ENCODE measurements at regions not wholly inside any gene's neighbourhood (a gene's known extent, or its start where the extent isn't known, plus 50 kb on each side); places are given as distances from the start of the nearest gene placed in this dataset.
"Not testable (repeated sequence)": the region's sequence is repeated elsewhere in the genome, so short reads cannot be mapped to it uniquely, and the experiment has no call there.

GRCh38 chr6:141981190-141981589 is 151.5 kb upstream of the GJE1 start:
- H3K27ac ChIP-seq (ENCODE audit: low read depth, low read length) = no peak overlapping the region
- no peaks in the 10 kb centered on the region for H3K4me1 ChIP-seq (ENCODE audit: control insufficient read depth, insufficient read depth, low read length)
- H3K4me3 ChIP-seq (ENCODE audit: low read depth, low read length) = no peak overlapping the region
- no peaks in the 10 kb centered on the region for H3K9me3 ChIP-seq (ENCODE audit: control insufficient read depth, insufficient read depth, low read length)
- DNase-seq (ENCODE audit: low read depth in 4 of 6, low spot score in 6 of 6) = no peak
- H3K27me3 ChIP-seq (ENCODE audit: control insufficient read depth, insufficient read depth, low read length) = no peaks in the 10 kb centered on the region
- H3K36me3 ChIP-seq (ENCODE audit: control insufficient read depth, insufficient read depth, low read length) = no peaks in the 10 kb centered on the region

- H3K9me3 ChIP-seq (ENCODE audit: control insufficient read depth, insufficient read depth, low read length) = no peaks in the 10 kb centered on the region
- H3K4me1 ChIP-seq (ENCODE audit: control insufficient read depth, insufficient read depth, low read length) = no peaks in the 10 kb centered on the region
- H3K36me3 ChIP-seq (ENCODE audit: control insufficient read depth, insufficient read depth, low read length) = no peaks in the 10 kb centered on the region
- no peak overlapping the region for H3K27ac ChIP-seq (ENCODE audit: low read depth, low read length)
- H3K4me3 ChIP-seq (ENCODE audit: low read depth, low read length) = no peak overlapping the region
- H3K27me3 ChIP-seq (ENCODE audit: control insufficient read depth, insufficient read depth, low read length) = no peaks in the 10 kb centered on the region
- WGBS (ENCODE audit: insufficient coverage) = no CpG with 5 or more reads among the region's 2 CpGs
- no peak for DNase-seq (ENCODE audit: low read depth in 4 of 6, low spot score in 6 of 6)
Observed at GRCh38 chr6:141977782-141978181, 154.9 kb upstream of the GJE1 start.

GRCh38 chr6:141976994-141977393 is 155.7 kb upstream of the GJE1 start:
- no peak for DNase-seq (ENCODE audit: low read depth in 4 of 6, low spot score in 6 of 6)
- WGBS (ENCODE audit: insufficient coverage) = no CpG with 5 or more reads among the region's 1 CpG
- Histone ChIP-seq H3K36me3 (ENCODE audit: control insufficient read depth, insufficient read depth, low read length) (no peaks in the 10 kb centered on the region), H3K4me1 (ENCODE audit: control insufficient read depth, insufficient read depth, low read length) (no peaks in the 10 kb centered on the region), H3K27me3 (ENCODE audit: control insufficient read depth, insufficient read depth, low read length) (no peaks in the 10 kb centered on the region), H3K9me3 (ENCODE audit: control insufficient read depth, insufficient read depth, low read length) (no peaks in the 10 kb centered on the region), H3K27ac (ENCODE audit: low read depth, low read length) (no peak overlapping the region), H3K4me3 (ENCODE audit: low read depth, low read length) (no peak overlapping the region)

DNA sequence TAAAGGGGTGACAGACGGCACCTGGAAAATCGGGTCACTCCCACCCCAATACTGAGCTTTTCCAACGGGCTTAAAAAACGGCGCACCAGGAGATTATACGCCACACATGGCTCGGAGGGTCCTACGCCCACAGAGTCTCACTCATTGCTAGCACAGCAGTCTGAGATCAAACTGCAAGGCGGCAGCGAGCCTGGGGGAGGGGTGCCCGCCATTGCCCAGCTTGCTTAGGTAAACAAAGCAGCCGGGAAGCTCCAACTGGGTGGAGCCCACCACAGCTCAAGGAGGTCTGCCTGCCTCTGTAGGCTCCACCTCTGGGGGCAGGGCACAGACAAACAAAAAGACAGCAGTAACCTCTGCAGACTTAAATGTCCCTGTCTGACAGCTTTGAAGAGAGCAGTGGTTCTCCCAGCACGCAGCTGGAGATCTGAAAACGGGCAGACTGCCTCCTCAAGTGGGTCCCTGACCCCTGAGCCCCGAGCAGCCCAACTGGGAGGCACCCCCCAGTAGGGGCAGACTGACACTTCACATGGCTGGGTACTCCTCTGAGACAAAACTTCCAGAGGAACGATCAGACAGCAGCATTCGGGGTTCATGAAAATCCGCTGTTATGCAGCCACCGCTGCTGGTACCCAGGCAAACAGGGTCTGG is 162.8 kb upstream of the GJE1 start:
- DNase-seq (ENCODE audit: low read depth in 4 of 6, low spot score in 6 of 6); H3K27me3 ChIP-seq (ENCODE audit: control insufficient read depth, insufficient read depth, low read length); H3K27ac ChIP-seq (ENCODE audit: low read depth, low read length); H3K4me3 ChIP-seq (ENCODE audit: low read depth, low read length); H3K4me1 ChIP-seq (ENCODE audit: control insufficient read depth, insufficient read depth, low read length); H3K9me3 ChIP-seq (ENCODE audit: control insufficient read depth, insufficient read depth, low read length); H3K36me3 ChIP-seq (ENCODE audit: control insufficient read depth, insufficient read depth, low read length): not testable (repeated sequence)
- 89% methylated on average over 12 of the region's 19 CpGs for WGBS (ENCODE audit: insufficient coverage)

GRCh38 chr6:141969201-141969600 is 163.5 kb upstream of the GJE1 start:
- H3K4me1 ChIP-seq (ENCODE audit: control insufficient read depth, insufficient read depth, low read length) = no peaks in the 10 kb centered on the region
- H3K27ac ChIP-seq (ENCODE audit: low read depth, low read length) = no peak overlapping the region
- H3K4me3 ChIP-seq (ENCODE audit: low read depth, low read length) = no peak overlapping the region
- H3K9me3 ChIP-seq (ENCODE audit: control insufficient read depth, insufficient read depth, low read length) = peaks cover 2% of the 10 kb centered on the region
- H3K27me3 ChIP-seq (ENCODE audit: control insufficient read depth, insufficient read depth, low read length) = no peaks in the 10 kb centered on the region
- no peak for DNase-seq (ENCODE audit: low read depth in 4 of 6, low spot score in 6 of 6)
- no peaks in the 10 kb centered on the region for H3K36me3 ChIP-seq (ENCODE audit: control insufficient read depth, insufficient read depth, low read length)
- 92% methylated on average over 4 of the region's 7 CpGs for WGBS (ENCODE audit: insufficient coverage)

DNA sequence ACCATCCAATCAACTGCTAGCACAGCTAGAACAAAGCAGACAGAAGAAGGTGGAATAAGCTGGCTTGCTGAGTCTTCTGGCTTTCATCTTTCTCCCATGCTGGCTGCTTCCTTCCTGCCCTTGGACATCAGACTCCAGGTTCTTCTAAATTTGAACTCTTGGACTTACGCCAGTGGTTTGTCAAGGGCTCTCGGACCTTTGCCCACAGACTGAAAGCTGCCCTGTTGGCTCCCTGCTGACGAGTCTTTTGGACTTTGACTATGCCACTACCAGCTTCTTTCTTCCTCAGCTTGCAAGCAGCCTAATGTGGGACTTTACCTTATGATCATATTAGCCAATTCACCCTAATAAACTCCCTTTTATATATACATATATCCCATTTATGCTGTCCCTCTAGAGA is 164.1 kb upstream of the GJE1 start:
- Histone ChIP-seq H3K27ac (ENCODE audit: low read depth, low read length) (no peak overlapping the region), H3K4me3 (ENCODE audit: low read depth, low read length) (no peak overlapping the region), H3K9me3 (ENCODE audit: control insufficient read depth, insufficient read depth, low read length) (peaks cover 2% of the 10 kb centered on the region), H3K4me1 (ENCODE audit: control insufficient read depth, insufficient read depth, low read length) (no peaks in the 10 kb centered on the region), H3K27me3 (ENCODE audit: control insufficient read depth, insufficient read depth, low read length) (no peaks in the 10 kb centered on the region), H3K36me3 (ENCODE audit: control insufficient read depth, insufficient read depth, low read length) (no peaks in the 10 kb centered on the region)
- no peak for DNase-seq (ENCODE audit: low read depth in 4 of 6, low spot score in 6 of 6)
- 97% methylated on average over 3 of the region's 3 CpGs for WGBS (ENCODE audit: insufficient coverage)

- DNase-seq (ENCODE audit: low read depth in 4 of 6, low spot score in 6 of 6) = no peak
- Histone ChIP-seq H3K4me1 (ENCODE audit: control insufficient read depth, insufficient read depth, low read length) (no peaks in the 10 kb centered on the region), H3K36me3 (ENCODE audit: control insufficient read depth, insufficient read depth, low read length) (no peaks in the 10 kb centered on the region)
Observed at GRCh38 chr6:141965016-141965545, 167.6 kb upstream of the GJE1 start.

DNA sequence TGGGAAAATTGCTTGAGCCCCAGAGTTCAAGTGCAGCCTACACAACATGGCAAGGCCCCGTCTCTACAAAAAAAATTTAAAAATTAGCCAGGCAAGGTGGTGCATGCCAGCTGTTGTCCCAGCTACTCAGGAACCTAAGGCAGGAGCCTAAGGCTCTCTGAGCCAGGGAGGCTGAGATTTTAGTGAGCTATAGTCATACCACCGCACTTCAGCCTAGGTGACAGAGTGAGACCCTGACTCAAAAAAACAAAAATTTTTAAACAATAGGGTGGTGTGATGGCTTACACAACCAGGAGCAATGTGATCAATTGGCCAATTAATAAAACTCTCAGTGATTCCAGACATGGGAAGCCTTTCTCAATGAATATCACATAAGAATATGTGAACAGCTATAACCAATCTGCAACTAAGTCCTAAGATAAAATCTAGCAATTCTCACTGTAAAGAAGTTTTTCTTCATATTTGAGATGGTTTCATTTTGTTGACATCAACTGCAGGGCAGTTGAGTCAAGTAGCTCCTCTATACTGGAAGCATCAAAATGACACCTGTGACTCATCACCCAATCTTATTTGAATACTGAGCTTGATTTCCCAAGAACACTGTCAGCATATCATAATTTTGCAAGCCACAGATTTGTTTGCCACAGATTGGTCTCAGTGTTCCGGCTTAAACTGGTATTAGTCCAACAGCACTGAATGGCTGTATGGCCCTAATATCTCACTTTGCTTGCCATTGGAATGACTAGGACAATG is 169.0 kb upstream of the GJE1 start:
- no peak overlapping the region for H3K4me3 ChIP-seq (ENCODE audit: low read depth, low read length)
- no CpG with 5 or more reads among the region's 3 CpGs for WGBS (ENCODE audit: insufficient coverage)
- no peaks in the 10 kb centered on the region for H3K4me1 ChIP-seq (ENCODE audit: control insufficient read depth, insufficient read depth, low read length)
- no peak overlapping the region for H3K27ac ChIP-seq (ENCODE audit: low read depth, low read length)
- no peak for DNase-seq (ENCODE audit: low read depth in 4 of 6, low spot score in 6 of 6)
- H3K36me3 ChIP-seq (ENCODE audit: control insufficient read depth, insufficient read depth, low read length) = no peaks in the 10 kb centered on the region
- H3K9me3 ChIP-seq (ENCODE audit: control insufficient read depth, insufficient read depth, low read length) = peaks cover under 1% of the 10 kb centered on the region
- H3K27me3 ChIP-seq (ENCODE audit: control insufficient read depth, insufficient read depth, low read length) = no peaks in the 10 kb centered on the region

More at GRCh38 chr6:141965016-141965545, 167.6 kb upstream of the GJE1 start:
- WGBS (ENCODE audit: insufficient coverage) = 86% methylated on average over 1 of the region's 2 CpGs
- peaks cover 2% of the 10 kb centered on the region for H3K9me3 ChIP-seq (ENCODE audit: control insufficient read depth, insufficient read depth, low read length)
- no peak overlapping the region for H3K27ac ChIP-seq (ENCODE audit: low read depth, low read length)
- H3K4me3 ChIP-seq (ENCODE audit: low read depth, low read length) = no peak overlapping the region
- H3K27me3 ChIP-seq (ENCODE audit: control insufficient read depth, insufficient read depth, low read length) = no peaks in the 10 kb centered on the region

DNA sequence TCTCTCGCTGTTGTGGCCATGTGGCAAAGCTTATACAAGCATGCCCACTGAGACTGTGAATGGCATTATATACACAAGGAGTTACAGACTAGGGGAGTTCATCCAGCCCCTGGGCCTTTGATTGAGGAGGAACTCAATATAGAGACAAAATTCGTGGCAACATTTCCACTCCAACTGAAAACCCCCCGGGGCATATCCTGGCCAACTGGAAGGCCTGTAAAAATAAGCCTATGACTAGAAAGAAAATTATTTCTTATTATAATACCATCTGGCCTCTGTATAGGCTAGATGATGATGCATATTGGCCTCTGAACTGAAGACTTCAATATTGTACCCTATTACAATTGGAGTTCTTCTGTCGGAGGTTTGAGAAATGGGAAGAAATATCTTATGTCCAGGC is 175.5 kb upstream of the GJE1 start:
- peaks cover 11% of the 10 kb centered on the region for H3K9me3 ChIP-seq (ENCODE audit: control insufficient read depth, insufficient read depth, low read length)
- no CpG with 5 or more reads among the region's 4 CpGs for WGBS (ENCODE audit: insufficient coverage)
- DNase-seq (ENCODE audit: low read depth in 4 of 6, low spot score in 6 of 6) = no peak

DNA sequence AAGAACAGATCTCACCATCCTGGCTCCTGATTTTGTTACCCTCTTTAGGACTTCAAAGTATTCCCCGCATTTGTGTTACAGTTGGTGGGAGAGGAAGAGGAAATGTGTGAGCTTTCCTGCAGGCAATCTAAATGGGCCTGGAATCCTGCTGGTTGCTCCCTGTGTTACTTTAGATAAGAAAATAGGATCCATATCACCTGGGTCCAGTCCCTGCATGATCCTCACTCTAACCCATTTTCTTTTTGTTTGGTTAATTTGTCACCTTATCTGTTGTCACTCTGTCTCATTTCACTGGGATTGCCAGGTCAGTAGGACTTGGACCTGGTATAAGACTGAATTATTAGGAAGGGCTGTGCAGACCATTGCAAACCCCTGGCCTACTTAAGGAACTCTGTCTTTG is 175.9 kb upstream of the GJE1 start:
- Histone ChIP-seq H3K27me3 (ENCODE audit: control insufficient read depth, insufficient read depth, low read length) (no peaks in the 10 kb centered on the region), H3K4me1 (ENCODE audit: control insufficient read depth, insufficient read depth, low read length) (no peaks in the 10 kb centered on the region), H3K4me3 (ENCODE audit: low read depth, low read length) (no peak overlapping the region), H3K36me3 (ENCODE audit: control insufficient read depth, insufficient read depth, low read length) (no peaks in the 10 kb centered on the region), H3K27ac (ENCODE audit: low read depth, low read length) (no peak overlapping the region), H3K9me3 (ENCODE audit: control insufficient read depth, insufficient read depth, low read length) (peaks cover 11% of the 10 kb centered on the region)
- no peak for DNase-seq (ENCODE audit: low read depth in 4 of 6, low spot score in 6 of 6)
- no CpG with 5 or more reads among the region's 1 CpG for WGBS (ENCODE audit: insufficient coverage)

More for the DNA sequence above, 175.5 kb upstream of the GJE1 start:
- H3K27me3 ChIP-seq (ENCODE audit: control insufficient read depth, insufficient read depth, low read length) = no peaks in the 10 kb centered on the region
- H3K4me1 ChIP-seq (ENCODE audit: control insufficient read depth, insufficient read depth, low read length) = no peaks in the 10 kb centered on the region
- H3K36me3 ChIP-seq (ENCODE audit: control insufficient read depth, insufficient read depth, low read length) = no peaks in the 10 kb centered on the region
- no peak overlapping the region for H3K4me3 ChIP-seq (ENCODE audit: low read depth, low read length)
- H3K27ac ChIP-seq (ENCODE audit: low read depth, low read length) = no peak overlapping the region
